ENCODE measurements at regions not wholly inside any gene's neighbourhood (a gene's known extent, or its start where the extent isn't known, plus 50 kb on each side); places are given as distances from the start of the nearest gene placed in this dataset.
"Not testable (repeated sequence)": the region's sequence is repeated elsewhere in the genome, so short reads cannot be mapped to it uniquely, and the experiment has no call there.

DNA sequence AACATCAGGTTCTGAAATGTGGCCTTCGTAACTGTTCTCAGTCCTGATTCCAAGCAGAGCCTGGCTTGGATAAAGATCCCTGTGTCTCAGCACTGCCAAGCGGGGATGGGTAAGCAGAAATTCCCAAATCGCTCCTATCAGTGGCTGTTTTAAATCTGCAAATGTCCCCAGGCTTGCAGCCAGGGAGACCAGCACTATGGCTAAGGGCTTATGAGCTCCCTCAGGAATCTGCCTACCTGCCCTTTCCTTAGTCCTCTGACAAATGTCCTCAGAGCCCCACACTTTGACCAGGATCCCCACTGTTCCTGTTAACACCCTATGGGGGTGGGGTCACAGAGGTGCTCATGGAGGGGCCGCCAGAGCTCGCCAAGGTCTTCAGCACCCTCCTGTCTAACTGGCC is 1062.8 kb downstream of the UQCRFS1 start:
- no peak for DNase-seq (ENCODE audit: low spot score)

DNA sequence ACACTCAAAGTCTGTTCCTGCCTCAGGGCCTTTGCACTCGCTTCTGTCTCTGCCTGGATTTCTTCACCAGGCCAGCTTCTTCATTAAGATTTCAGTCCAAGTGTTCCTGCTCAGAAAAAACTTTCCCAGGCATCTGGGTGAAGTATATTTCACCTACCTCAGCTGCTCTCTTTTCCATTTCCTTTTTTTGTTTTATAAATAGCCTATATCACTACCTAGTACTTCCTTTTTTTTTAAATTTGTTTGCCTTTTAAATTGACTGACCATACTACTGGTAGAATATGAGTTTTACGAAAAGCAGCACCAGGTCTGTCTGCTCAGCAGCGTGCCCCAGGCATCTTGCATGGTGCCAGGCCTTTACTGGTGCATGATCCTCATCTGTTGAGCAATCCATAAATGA is 1064.4 kb downstream of the UQCRFS1 start:
- DNase-seq (ENCODE audit: low spot score), result no peak

DNA sequence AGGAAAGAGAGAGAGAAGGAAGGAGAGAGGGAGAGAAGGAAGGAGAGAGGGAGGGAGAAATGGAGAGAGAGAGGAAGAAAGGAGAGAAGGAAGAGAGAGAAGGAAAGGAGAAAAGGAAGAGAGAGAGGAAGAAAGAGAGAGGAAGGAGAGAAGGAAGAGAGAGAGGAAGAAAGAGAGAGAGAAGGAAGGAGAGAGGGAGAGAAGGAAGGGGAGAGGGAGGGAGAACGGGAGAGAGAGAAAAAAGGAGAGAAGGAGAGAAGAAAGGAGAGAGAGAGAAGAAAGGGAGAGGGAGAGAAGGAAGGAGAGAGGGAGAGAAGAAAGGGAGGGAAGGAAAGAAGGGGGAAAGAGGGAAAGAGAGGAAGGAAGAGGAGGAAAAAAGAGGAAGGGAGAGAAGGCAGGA is 1070.7 kb downstream of the UQCRFS1 start:
- DNase-seq (ENCODE audit: low spot score), result no peak

DNA sequence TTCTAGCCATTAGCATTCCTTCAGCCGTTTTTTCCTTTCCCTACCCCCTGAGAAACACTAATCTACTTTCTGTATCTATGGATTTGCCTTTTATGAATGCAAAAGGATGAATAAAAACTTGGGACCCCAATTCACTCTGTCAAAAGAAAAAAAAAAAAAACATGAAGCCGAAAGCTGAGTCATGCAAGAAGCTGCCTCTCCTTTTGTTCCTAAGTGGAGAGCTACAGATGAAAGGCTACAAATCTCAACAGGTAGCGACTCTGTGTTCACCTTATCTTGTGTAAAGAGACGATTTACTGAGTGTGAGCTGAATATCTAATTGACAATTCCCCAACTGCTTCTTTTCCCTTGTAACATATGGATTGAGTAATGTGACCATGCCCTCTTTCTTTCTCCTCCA is 1072.8 kb downstream of the UQCRFS1 start:
- no peak for DNase-seq (ENCODE audit: low spot score)

DNA sequence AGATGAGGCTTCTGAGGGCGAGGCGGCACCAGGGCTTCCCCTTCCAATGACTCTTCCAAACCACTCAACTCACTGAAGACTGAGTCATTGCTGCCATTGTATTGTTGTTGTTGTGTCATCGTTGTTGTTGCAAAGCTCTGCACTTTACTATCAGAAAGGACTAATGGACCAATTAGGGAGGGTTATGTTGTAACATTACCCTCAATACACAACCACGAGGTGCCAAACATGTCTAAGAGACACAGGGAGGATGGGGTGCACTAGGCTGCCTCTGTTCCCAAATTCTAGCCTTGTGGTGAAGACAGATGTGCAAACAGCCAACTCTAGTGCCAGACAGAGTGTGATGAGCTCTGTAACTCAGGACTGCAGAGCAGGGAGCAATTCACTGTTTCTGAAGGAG is 1075.2 kb downstream of the UQCRFS1 start:
- DNase-seq (ENCODE audit: low spot score), result no peak

DNA sequence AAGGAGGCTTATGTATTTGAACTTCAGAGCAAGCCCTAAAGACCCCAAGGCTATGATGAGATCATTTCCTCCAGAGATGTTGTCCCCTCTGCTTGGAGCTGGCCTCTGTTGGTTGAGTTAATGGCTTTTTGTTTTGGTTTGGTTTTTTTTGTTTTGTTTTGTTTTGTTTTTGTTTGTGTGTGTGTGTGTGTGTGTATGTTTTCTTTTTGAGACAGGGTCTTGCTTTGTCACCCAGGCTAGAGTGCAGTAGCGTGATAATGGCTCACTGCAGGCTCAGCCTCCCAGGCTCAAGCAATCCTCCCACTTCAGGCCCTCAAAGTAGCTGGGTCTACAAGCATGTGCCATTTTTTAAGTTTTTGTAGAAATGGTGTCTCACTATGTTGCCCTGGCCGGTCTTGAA is 1076.2 kb downstream of the UQCRFS1 start:
- DNase-seq (ENCODE audit: low spot score), result no peak

DNA sequence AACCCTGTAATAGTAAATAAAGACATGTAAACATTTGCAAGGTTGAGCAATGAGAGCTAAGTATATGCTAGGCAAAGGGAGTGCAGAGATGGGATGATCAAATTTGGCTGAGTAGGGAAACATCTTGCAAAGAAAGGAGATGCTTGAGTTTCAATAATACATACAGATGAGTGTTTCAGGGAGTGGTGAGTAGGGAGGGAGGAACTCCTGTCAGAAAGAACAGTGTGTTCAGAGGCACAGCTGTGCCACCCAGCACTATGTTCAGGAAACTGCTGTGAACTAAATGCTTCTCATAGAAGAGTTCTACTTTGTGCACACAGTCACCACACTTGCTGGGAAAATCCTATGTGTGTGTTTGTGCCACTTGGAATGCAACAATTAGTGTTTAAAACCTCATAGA is 1077.1 kb downstream of the UQCRFS1 start:
- DNase-seq (ENCODE audit: low spot score), result no peak

DNA sequence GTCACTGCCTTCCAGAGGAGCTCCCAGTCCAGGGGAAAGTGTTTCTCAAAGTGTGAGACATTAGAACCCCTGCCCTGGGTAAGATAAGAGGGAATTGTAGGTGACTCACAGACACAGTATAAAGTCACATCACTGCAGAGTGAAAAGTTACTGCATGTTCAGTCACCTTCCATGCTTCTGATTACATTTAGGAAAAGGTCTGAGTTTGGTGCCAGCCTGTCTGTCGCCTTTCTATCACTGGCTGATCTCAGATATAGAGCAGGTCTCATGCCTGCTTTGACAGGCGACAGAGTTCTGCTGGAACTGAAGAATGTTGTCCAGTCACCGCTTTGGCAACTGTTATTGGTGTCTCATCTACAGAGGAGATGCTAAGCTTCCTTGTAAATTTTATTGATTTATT is 1078.6 kb downstream of the UQCRFS1 start:
- DNase-seq (ENCODE audit: low spot score), result no peak

DNA sequence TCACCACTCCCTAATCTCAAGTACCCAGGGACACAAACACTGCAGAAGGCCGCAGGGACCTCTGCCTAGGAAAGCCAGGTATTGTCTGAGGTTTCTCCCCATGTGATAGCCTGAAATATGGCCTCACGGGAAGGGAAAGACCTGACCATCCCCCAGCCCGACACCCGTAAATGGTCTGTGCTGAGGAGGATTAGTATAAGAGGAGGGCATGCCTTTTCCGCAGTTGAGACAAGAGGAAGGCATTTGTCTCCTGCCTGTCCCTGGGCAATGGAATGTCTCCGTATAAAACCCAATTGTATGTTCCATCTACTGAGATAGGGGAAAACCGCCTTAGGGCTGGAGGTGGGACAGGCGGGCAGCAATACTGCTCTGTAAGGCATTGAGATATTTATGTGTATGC is 1082.1 kb downstream of the UQCRFS1 start:
- not testable (repeated sequence) for DNase-seq (ENCODE audit: low spot score)

DNA sequence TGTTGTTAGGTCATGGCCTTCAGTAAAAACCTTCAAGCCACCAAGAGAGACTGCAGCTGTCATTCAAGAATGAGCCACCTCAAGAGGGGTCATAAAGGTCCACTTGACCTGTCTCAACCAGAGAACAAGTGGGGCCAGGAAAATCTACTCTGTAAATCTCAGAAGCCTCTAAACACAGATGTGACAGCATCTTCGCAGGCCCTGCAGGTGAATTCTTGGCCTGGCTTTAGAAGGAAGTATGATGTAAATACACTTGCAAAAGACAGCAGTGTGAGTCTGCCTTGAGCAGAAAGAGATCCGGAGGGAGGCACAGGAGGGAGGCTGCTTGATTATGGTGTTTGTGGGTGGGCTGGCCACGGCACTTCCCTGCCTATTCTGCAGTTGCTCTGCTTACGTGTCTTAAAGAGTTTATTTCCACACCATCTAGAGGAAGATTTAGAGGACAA is 1082.9 kb downstream of the UQCRFS1 start:
- no peak for DNase-seq (ENCODE audit: low spot score)

DNA sequence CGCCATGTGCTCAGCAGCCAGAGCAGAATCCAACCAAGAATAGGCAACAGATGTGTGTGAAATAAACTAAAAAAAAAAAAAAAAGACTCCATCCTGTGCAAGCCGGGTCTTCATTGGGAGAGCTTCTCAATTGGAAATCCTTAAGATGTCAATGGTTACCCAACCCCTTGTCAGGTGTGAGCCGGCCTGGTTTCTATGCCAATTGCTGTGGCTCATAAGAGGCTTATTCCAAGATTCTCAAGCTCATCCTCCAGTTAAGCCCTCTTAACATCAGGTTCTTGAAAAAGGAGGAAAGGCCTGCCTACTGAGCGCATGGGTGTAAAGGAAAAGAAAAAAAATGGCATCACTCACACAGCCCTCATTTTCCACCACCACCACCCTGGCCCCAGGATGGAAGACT is 1084.6 kb downstream of the UQCRFS1 start:
- DNase-seq (ENCODE audit: low spot score), result no peak

DNA sequence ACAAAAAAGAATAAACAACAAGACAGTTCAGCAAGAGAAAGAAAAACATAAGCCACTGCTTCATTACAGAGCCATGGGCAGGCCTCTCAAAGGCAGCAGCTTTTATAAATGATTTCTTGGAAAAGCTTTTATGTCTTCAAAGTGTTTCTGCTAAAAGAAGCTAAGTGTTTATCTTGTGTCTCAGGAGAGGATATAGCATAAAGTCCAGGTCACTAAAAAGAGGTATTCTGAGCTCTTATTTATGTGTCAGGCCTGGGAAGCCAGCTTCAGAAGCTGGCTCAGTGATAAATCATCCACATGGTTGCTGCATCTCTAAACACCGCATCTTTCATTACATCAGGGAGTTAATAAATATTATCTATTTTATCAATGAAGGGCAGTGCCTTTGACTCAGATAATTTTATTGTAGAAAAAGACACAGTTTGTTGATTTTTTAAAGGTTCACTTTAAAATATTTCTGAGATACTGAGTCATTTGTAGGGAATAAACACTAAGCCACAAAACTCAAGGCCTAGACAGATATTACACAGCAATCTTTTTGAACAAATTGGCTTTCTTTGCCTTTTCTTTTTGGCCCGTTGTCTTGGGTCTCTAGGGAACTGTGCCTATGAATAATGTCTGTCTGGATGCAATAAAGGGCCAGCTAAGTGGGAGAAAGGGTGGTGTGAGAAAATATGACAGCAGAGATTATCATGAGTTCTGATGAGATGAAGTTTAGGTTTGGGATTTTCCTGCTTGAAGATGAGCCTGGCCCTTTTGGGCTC is 1086.6 kb downstream of the UQCRFS1 start:
- DNase-seq (ENCODE audit: low spot score), result no peak

DNA sequence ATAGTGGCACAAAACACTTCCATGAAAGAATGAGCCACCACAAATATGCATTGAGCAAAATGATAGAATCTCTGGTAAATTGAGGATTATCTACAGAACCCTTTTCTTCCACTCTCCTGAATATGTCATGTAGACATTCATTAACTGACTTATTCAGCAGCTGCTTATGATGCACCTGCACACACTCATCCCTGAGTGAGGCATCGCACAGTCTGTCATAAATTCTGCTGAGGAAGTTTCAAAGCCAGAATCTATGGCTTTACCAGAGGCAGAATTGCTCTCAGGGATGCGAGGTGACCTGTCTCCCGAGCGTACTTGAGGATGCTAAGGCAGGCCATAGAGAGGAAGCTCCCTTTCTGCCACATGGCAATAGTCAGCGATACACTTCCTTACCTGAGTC is 1090.2 kb downstream of the UQCRFS1 start:
- DNase-seq (ENCODE audit: low spot score), result no peak

DNA sequence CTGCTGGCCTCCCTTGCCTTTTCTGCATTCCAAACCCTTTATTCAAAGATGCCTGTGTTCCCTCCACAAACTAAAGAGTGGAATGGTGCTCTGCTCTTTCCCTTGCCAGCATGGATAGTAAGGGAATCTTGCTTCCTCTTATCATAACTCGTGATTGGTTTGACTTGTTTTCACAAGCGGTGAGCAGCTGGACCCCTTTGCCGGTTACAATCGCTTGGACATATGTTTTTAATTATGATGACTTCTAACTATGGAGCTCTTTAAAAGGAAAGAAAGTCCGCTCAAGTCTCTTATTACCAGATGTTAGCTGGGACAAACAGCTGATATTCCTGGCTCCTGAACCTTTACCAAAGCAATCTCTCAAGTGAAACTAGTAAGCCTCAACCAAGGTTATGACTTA is 1094.7 kb downstream of the UQCRFS1 start:
- no peak for DNase-seq (ENCODE audit: low spot score)

DNA sequence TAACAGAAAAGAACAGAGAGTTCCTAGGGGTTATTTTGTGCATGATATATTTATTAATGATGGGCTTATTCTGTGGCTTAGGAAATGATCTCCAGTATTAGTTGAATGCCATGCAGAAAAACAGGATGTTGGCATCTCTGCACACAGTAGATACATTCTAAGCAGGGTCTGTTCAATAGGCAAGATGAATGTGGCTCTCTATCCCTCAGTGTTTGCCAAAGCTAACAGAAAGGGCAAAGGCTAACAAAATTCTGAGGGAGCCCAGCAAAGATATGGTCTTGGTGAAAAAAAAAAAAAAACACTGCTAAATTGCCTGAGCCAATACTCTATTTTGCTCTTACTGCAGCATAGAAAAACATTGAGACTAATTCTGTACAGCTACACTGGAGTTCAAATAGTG is 1095.8 kb downstream of the UQCRFS1 start:
- DNase-seq (ENCODE audit: low spot score), result no peak

DNA sequence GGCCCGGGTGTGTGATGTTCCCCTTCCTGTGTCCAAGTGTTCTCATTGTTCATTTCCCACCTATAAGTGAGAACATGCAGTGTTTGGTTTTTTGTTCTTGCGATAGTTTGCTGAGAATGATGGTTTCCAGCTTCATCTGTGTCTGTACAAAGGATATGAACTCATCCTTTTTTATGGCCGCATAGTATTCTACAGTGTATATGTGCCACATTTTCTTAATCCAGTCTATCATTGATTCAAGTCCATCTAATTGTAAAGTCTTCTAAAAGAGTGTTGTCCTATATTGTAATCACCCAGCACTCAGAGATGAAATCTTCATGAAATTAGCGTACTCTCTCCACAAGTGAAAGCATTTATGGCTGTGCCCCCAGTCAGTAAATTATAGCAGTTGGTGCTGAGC is 1096.6 kb downstream of the UQCRFS1 start:
- not testable (repeated sequence) for DNase-seq (ENCODE audit: low spot score)

DNA sequence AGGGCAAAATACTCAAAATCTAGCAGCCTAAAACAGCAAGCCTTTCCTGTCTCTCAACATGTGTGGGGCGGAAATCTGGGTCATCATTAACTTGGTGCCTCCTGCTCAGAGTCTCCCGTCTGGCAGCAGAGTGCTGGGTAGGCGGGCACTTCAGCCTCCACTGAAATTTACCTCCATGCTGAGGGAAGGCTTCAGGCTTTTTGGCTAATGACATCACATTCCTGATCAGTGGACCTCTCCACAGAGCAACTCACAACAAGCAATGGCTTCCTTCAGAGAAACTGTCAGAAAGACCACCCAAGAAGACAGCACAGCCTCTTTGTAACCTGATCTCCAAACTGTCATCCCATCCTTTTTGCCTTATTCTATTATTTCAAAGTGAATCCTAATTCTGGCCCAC is 1109.0 kb downstream of the UQCRFS1 start:
- DNase-seq (ENCODE audit: low spot score), result no peak

DNA sequence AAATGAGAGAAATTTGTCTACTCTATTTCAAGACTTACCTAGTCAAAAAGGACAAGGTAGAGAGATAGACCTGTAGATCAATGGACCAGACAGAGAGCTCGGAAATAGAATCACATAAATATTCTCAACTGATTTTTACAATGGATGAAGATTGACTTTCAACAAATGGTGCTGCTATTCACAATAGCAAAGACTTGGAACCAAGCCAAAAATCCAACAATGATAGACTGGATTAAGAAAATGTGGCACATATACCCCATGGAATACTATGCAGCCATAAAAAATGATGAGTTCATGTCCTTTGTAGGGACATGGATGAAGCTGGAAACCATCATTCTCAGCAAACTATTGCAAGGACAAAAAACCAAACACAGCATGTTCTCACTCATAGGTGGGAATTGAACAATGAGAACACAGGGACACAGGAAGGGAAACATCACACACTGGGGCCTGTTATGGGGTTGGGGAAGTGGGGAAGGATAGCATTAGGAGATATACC is 1128.2 kb downstream of the UQCRFS1 start:
- not testable (repeated sequence) for DNase-seq (ENCODE audit: low spot score)

DNA sequence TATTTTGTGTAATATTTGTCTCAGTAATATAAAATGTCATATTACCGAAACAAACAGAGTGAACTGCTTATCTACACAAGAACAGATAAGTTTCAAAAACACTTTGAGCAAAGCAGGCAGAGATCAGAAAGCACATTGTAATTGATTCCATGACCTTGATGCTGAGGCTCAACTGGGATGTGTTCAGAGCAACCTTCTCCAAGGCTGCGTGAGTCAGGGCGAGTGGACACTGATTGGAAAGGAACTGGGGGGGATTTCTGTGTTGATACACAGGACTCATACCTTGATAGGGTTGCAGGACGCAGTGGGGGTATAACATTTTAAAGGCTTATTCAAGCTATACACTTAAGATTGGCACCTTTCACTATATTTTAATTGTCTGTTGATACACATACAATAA is 1136.3 kb downstream of the UQCRFS1 start:
- DNase-seq (ENCODE audit: low spot score), result no peak

DNA sequence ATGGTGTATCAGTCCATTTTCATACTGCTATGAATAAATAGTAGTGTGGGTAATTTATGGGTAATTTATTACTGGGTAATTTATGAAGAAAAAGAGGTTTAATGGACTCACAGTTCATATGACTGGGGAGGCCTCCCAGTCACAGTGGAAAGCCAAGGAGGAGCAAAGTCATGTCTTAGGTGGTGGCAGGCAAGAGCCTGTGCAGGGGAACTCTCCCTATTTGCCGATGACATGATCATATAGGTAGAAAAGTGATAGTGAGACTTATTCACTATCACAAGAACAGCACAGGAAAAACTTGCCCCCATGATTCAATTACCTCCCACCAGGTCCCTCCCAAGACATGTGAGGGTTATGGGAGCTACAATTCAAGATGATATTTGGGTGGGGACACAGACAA is 1137.7 kb downstream of the UQCRFS1 start:
- DNase-seq (ENCODE audit: low spot score), result no peak

DNA sequence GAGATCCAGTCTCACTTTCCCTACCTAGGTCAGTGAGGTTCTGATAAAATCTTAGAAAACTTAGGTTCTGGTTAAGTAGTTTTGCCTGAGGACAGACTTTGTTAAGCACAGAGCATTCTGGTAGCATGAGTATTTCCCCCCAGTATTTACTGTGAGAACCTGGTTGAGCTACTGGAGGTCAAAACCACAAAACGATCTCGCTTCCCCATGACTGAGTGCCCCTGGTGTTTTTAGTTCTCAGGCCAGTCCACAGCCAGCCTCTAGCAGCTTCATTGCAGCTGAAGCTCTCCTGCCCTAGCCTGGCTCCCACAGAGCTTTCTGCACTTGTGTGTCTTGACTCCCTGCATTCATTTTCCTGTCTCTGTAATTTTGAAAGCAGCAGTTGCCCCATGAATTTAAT is 1138.2 kb downstream of the UQCRFS1 start:
- no peak for DNase-seq (ENCODE audit: low spot score)

DNA sequence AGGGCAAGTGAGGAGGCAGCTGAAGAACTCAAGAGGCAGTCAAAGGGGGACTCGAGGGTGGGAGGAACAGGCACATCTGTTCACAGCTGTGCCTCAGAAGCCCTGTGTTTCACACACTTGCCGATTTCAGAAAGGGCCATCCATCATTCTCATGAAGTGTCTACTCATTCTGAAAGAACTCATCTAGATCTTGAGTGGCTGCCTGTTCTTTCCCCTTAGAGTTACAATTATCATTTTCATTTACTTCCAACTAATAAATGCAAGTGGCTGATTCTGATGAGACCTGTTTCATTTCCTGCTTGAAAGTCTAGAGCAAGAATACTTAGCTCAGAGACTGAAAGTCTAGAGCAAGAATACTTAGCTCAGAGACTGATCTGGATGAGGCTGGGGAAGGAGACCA is 1145.1 kb downstream of the UQCRFS1 start:
- no peak for DNase-seq (ENCODE audit: low spot score)

DNA sequence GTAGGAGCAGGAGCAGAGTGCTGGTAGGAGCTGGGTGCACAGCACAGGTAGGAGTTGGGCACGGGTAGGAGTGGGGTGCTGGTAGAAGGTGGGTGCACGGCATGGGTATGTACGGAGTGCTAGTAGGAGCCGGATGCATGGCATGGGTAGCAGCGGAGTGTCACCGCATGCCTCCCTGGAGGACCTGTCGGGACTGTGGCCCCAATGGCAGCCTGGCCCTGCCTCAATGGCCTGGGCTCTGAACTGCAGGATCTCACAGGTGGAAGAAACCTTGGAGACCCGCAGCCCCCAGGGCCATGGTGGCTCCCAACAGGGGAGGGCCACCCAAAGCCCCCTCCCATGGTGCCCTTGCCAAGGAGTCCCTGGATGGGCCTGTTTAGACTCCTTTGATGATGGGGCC is 1146.0 kb downstream of the UQCRFS1 start:
- DNase-seq (ENCODE audit: low spot score), result no peak

DNA sequence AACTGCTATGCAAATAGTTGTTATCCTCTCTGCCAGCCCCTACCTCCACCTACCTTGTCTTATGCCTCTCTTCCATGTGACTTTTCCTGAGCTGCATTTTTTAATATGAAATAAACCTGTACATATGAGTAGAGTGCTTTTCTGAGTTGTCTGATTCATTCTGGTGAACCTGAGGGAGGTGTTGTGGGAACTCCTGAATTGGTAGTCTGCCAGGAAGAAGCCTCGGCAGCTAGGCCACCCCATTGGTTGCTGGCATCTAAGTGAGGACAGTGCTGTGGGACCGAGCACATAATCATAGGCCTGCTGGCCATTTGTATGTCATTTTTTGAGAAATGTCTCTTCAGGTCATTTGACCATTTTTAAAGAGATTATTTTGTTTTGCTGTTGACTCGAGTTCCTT is 1146.8 kb downstream of the UQCRFS1 start:
- DNase-seq (ENCODE audit: low spot score), result no peak

Data from globus pallidus (tissue), 1 donor.